ENCODE measurements at regions not wholly inside any gene's neighbourhood (a gene's known extent, or its start where the extent isn't known, plus 50 kb on each side); places are given as distances from the start of the nearest gene placed in this dataset.

- TF ChIP-seq FOSL1 (IDR thresholded peaks at IDR 0.05; ENCODE audit: insufficient read depth, low read depth, low read length), result no peak
- TF ChIP-seq POLR2AphosphoS5 (IDR thresholded peaks at IDR 0.05; ENCODE audit: low read depth, low read length), result no peak
Observed at GRCh38 chr5:96142184-96142781, 180.6 kb upstream of the ELL2 start (continued).

All from H1 (cell line).